H9 (cell line): ENCODE measurements at regions not wholly inside any gene's neighbourhood (a gene's known extent, or its start where the extent isn't known, plus 50 kb on each side); places are given as distances from the start of the nearest gene placed in this dataset.

Experiments
- DNase-seq: peaks from one replicate; pipeline ENCODE4 v3.0.0-alpha.2; 2017
- H2AFZ ChIP-seq: one replicate; pipeline ENCODE4 v1.6.1; 2013; ENCODE audit warnings: mild to moderate bottlenecking, low read length, control low read depth, moderate library complexity
- H2AK5ac ChIP-seq: 2 replicates; pipeline ENCODE4 v1.6.1; 2013; ENCODE audit warnings: low read length, control low read depth, mixed read lengths; ENCODE audit not compliant: insufficient read length
- H2BK120ac ChIP-seq: one replicate; pipeline ENCODE4 v1.6.1; 2013; ENCODE audit warnings: low read depth, mild to moderate bottlenecking, low read length, control low read depth, inconsistent platforms; ENCODE audit not compliant: poor library complexity, severe bottlenecking
- H2BK12ac ChIP-seq: 2 replicates; pipeline ENCODE4 v1.6.1; 2013; ENCODE audit warnings: low read length, control low read depth, mixed read lengths, low read depth; ENCODE audit not compliant: insufficient read length
- H2BK15ac ChIP-seq: 2 replicates; pipeline ENCODE4 v1.6.1; 2013; ENCODE audit warnings: low read depth, low read length, control low read depth
- H2BK20ac ChIP-seq: one replicate; pipeline ENCODE4 v1.6.1; 2013; ENCODE audit warnings: low read depth, mild to moderate bottlenecking, low read length, control low read depth, inconsistent platforms; ENCODE audit not compliant: poor library complexity, severe bottlenecking
- H2BK5ac ChIP-seq: 2 replicates; pipeline ENCODE4 v1.6.1; 2013; ENCODE audit warnings: low read length, control low read depth, mixed read lengths; ENCODE audit not compliant: insufficient read length
- H3K14ac ChIP-seq: 2 replicates; pipeline ENCODE4 v1.6.1; 2013; ENCODE audit warnings: low read length, control low read depth; ENCODE audit not compliant: insufficient read depth
- H3K18ac ChIP-seq: 2 replicates; pipeline ENCODE4 v1.6.1; 2013; ENCODE audit warnings: low read depth, mild to moderate bottlenecking, mixed read lengths, low read length, control low read depth; ENCODE audit not compliant: insufficient read length
- H3K23ac ChIP-seq: 2 replicates; pipeline ENCODE4 v1.6.1; 2013; ENCODE audit warnings: low read length, control low read depth, mixed read lengths, low read depth; ENCODE audit not compliant: insufficient read length
- H3K23me2 ChIP-seq: 2 replicates; pipeline ENCODE4 v1.6.1; 2013; ENCODE audit warnings: low read depth, mild to moderate bottlenecking, mixed read lengths, low read length, control low read depth; ENCODE audit not compliant: insufficient read length, poor library complexity, severe bottlenecking
- H3K27ac ChIP-seq: 2 replicates; pipeline ENCODE4 v1.5.1; 2013; ENCODE audit warnings: low read length, control low read depth, mixed read lengths, low read depth; ENCODE audit not compliant: insufficient read length
- H3K27me3 ChIP-seq: 2 replicates; pipeline ENCODE4 v1.6.1; 2013; ENCODE audit warnings: low read length, control low read depth, inconsistent platforms; ENCODE audit not compliant: insufficient read depth
- H3K4ac ChIP-seq: 2 replicates; pipeline ENCODE4 v1.6.1; 2013; ENCODE audit warnings: low read depth, mild to moderate bottlenecking, control low read depth, inconsistent platforms, low read length, moderate library complexity
- H3K4me1 ChIP-seq: 2 replicates; pipeline ENCODE4 v1.6.1; 2013; ENCODE audit warnings: low read length, control low read depth, inconsistent platforms; ENCODE audit not compliant: insufficient read depth
- H3K4me2 ChIP-seq: 2 replicates; pipeline ENCODE4 v1.6.1; 2013; ENCODE audit warnings: low read length, control low read depth, mixed read lengths; ENCODE audit not compliant: insufficient read length, insufficient read depth
- H3K56ac ChIP-seq: 2 replicates; pipeline ENCODE4 v1.6.1; 2013; ENCODE audit warnings: low read depth, mild to moderate bottlenecking, mixed read lengths, low read length, control low read depth; ENCODE audit not compliant: insufficient read length
- H3K79me1 ChIP-seq: 2 replicates; pipeline ENCODE4 v1.6.1; 2013; ENCODE audit warnings: low read depth, mild to moderate bottlenecking, moderate library complexity, low read length, control low read depth, inconsistent platforms; ENCODE audit not compliant: insufficient read depth, poor library complexity, severe bottlenecking
- H3K79me2 ChIP-seq: 2 replicates; pipeline ENCODE4 v1.6.1; 2013; ENCODE audit warnings: low read length, control low read depth, inconsistent platforms; ENCODE audit not compliant: insufficient read depth
- H3K9ac ChIP-seq: 2 replicates; pipeline ENCODE4 v1.6.1; 2013; ENCODE audit warnings: low read length, control low read depth, mixed read lengths; ENCODE audit not compliant: insufficient read length; ENCODE audit errors: extremely low read depth
- H3K9me3 ChIP-seq: one replicate; pipeline ENCODE4 v1.6.1; 2013; ENCODE audit warnings: low read depth, low read length, inconsistent platforms; ENCODE audit not compliant: control insufficient read depth
- H3T11ph ChIP-seq: one replicate; pipeline ENCODE4 v1.6.1; 2013; ENCODE audit warnings: mild to moderate bottlenecking, low read length, control low read depth, inconsistent platforms
- H4K20me1 ChIP-seq: one replicate; pipeline ENCODE4 v1.6.1; 2013; ENCODE audit not compliant: control insufficient read depth, insufficient read length, insufficient read depth
- H4K5ac ChIP-seq: 2 replicates; pipeline ENCODE4 v1.6.1; 2013; ENCODE audit warnings: low read depth, mild to moderate bottlenecking, mixed read lengths, low read length, control low read depth; ENCODE audit not compliant: insufficient read length
- H4K8ac ChIP-seq: replicated peaks from 2 replicates; pipeline ENCODE4 v1.6.1; 2013; ENCODE audit warnings: low read length, control low read depth, mixed read lengths, low read depth; ENCODE audit not compliant: insufficient read length
- H4K91ac ChIP-seq: 2 replicates; pipeline ENCODE4 v1.6.1; 2013; ENCODE audit warnings: low read depth, mild to moderate bottlenecking, moderate library complexity, mixed read lengths, low read length, control low read depth; ENCODE audit not compliant: insufficient read length
- H3K27ac Mint-ChIP-seq, 3 experiments: 2 replicates in 2 of 3; 3 replicates in 1 of 3; pipeline ENCODE4 v1.8.0; 2020 to 2021; ENCODE audit warnings: mixed read lengths in 3 of 3, mild to moderate bottlenecking in 1 of 3, moderate library complexity in 1 of 3
- H3K27me3 Mint-ChIP-seq: 2 replicates; pipeline ENCODE4 v1.8.0; 2021; ENCODE audit warnings: low read depth, mild to moderate bottlenecking, moderate library complexity, mixed read lengths
- H3K36me3 Mint-ChIP-seq, 3 experiments: 2 replicates in 2 of 3; 3 replicates in 1 of 3; pipeline ENCODE4 v1.8.0; 2020 to 2021; ENCODE audit warnings: low read depth in 3 of 3, mixed read lengths in 3 of 3; ENCODE audit not compliant: insufficient read depth in 1 of 3
- H3K4me1 Mint-ChIP-seq, 2 experiments: 2 replicates each; pipeline ENCODE4 v1.8.0; 2020; ENCODE audit warnings: mixed read lengths in 2 of 2
- H3K4me3 Mint-ChIP-seq, 2 experiments: 2 replicates in 1 of 2; 3 replicates in 1 of 2; pipeline ENCODE4 v1.8.0; 2020 to 2021; ENCODE audit warnings: mild to moderate bottlenecking in 2 of 2, mixed read lengths in 2 of 2, moderate library complexity in 1 of 2
- H3K9me3 Mint-ChIP-seq, 2 experiments: 2 replicates in 1 of 2; 3 replicates in 1 of 2; pipeline ENCODE4 v1.8.0; 2020; ENCODE audit warnings: mild to moderate bottlenecking in 2 of 2, mixed read lengths in 2 of 2, moderate library complexity in 1 of 2
- CTCF ChIP-seq: fragments of 200-600 bp; sonication (generic); conservative IDR thresholded peaks from 3 replicates; pipeline ENCODE4 v1.8.0; 2021; ENCODE audit warnings: antibody characterized with exemption, mild to moderate bottlenecking
- WGBS: extraction: QIAGEN DNeasy Blood & Tissue Kit; methylation state at CpG from one replicate; pipeline ENCODE4 v1.1.7; 2013; ENCODE audit warnings: missing lambda C conversion rate, low lambda C conversion rate, mixed read lengths; ENCODE audit not compliant: insufficient read length; ENCODE audit errors: extremely low coverage; 5-methylcytosine and 5-hydroxymethylcytosine counted together

DNA sequence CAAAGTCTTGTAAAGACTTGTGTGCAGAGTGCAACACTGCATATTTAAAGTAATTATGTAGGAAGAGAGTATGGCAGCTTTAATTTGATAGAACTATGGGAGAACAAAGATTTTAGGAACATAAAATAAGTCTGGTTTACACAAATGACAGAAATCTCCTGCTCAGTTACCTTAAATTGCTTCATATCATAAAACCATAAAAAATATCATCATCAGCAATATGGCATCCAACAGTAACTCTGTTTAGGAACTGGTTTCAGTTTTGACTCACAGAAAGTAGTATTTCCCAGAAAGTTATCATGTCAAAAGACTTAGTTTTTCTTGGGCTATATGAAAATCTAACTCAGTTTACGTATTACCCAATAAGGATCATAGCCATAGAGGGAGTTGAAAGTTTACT lies 292.1 kb upstream of the PMFBP1 start:
- H2AFZ ChIP-seq, result no peak overlapping the region
- no peaks in the 10 kb centered on the region for H4K20me1 ChIP-seq
- H4K5ac ChIP-seq, result no peak overlapping the region
- H3K79me1 ChIP-seq, result no peaks in the 10 kb centered on the region
- H3K4me1 ChIP-seq, result no peaks in the 10 kb centered on the region
- no peak overlapping the region for H3K27ac Mint-ChIP-seq
- no peak overlapping the region for H3K18ac ChIP-seq
- H3K4ac ChIP-seq, result no peak overlapping the region
- no peak overlapping the region for H3T11ph ChIP-seq
- no CpG with 5 or more reads among the region's 1 CpG for WGBS
- no peak overlapping the region for H2BK5ac ChIP-seq
- H4K91ac ChIP-seq, result no peak overlapping the region
- no peaks in the 10 kb centered on the region for H3K27me3 ChIP-seq
- TF ChIP-seq CTCF, result no peak
- H2BK20ac ChIP-seq, result no peak overlapping the region
- no peak overlapping the region for H3K9ac ChIP-seq
- no peak overlapping the region for H3K4me3 Mint-ChIP-seq
- H3K9me3 ChIP-seq, result no peaks in the 10 kb centered on the region
- H3K4me1 Mint-ChIP-seq, result peaks cover 0 to 6% of the 10 kb centered on the region in 2 experiments; a peak in 2 of 4 replicates
- H3K27ac ChIP-seq, result no peak overlapping the region
- H2AK5ac ChIP-seq, result no peak overlapping the region
- no peak overlapping the region for H2BK120ac ChIP-seq
- no peak overlapping the region for H3K4me2 ChIP-seq
- DNase-seq, result no peak
- H3K36me3 Mint-ChIP-seq, result 0 out of 7 replicates have a peak, but pooled peaks cover 0 to 1% (median 0%) of the 10 kb centered on the region in 3 experiments
- no peak overlapping the region for H3K56ac ChIP-seq
- H3K9me3 Mint-ChIP-seq, result peaks cover 0 to 2% of the 10 kb centered on the region in 2 experiments; a peak in 1 of 5 replicates
- no peak overlapping the region for H4K8ac ChIP-seq
- no peaks in the 10 kb centered on the region for H3K23me2 ChIP-seq
- H3K27me3 Mint-ChIP-seq, result no peaks in the 10 kb centered on the region
- H3K23ac ChIP-seq, result no peak overlapping the region
- H2BK12ac ChIP-seq, result no peak overlapping the region
- H3K79me2 ChIP-seq, result no peaks in the 10 kb centered on the region
- no peak overlapping the region for H3K14ac ChIP-seq
- H2BK15ac ChIP-seq, result no peak overlapping the region
